T-helper 2 cell (primary cell): ENCODE measurements at regions not wholly inside any gene's neighbourhood (a gene's known extent, or its start where the extent isn't known, plus 50 kb on each side); places are given as distances from the start of the nearest gene placed in this dataset.

Experiments used
- DNase-seq, 5 experiments: peaks; one replicate each; pipeline versions ENCODE4 v3.0.0 to v3.0.0-alpha.2; 2012 to 2022

DNA sequence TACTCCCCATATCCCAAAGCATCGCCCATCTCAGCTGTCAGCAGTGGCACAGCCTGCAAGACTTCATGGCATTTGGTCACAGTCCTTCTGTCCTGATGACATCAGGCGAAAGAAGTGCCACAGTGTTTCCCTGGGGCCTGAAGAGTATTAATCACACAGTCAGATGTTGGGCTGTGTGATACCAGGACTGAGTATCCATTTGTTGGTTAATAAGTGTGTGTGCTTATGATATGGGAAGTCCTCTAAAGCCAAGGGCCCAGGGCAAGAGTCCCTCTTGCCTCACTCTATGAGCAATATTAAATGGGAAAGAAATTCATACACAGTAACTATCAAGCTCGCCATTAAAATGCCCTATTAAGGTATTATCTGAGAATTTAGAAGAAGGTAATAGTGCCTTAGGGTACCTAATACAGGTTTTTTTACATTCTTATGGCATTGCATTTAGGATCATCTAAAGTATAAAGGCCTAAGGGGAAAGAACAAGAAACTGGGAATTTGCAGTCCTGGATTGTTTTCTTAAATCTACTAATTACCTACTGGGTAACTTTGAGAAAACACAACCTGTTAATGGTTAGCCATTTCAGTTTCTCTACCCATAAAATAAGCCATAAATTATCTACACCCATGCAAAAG, 204.1 kb upstream of the PREP start:
- DNase-seq, result no peak

DNA sequence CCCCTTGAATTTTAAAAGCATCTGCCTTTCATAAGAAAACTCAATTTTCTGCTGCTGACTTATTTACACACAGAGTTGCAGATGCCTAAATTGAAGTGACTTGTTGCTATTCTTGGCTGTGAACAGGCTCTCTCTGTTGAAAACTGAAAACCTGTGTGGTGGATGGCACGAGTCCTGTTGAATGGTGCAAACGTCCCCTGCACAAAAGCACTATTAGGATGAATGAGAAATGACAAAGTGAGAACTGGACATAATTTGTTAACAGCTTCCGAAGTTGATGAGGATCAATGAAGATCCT, 201.7 kb upstream of the PREP start:
- DNase-seq, result no peak

DNA sequence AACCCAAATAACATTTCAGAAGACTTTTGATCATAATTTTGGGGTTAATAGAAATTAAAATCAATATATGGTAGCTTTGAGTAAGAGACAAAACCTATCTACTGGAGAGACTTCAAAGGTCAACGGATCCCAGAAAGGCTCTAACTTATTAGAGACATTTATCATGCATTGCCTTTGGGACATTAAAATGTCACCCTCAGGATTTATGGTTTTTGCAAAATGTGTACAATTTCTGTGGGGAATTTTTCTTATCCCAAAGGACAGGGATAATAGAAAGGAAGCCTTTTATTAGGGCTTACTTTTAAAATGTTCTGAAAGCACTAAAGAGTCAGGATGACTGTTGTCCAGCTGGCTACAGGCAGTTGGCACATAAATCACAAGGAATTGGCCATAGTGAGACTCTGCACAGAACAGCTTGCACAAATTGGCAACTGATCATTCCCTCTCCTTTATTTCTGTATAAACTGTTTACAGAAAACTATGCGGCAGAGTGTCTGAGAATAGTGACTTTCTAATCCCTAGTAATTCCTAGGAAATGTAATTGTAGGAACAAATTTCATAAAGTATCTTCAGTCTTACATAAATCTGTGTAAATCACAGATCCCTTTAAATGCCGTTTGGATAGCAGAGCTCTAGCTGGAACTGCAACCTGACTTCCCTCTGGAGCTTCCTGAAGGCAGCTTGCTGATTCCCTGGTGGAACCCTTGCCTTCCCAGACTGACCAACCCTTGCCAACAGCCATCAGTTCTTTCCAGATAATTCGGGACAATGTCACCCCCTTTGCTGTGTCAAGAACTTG, 201.1 kb upstream of the PREP start:
- DNase-seq, result no peak

DNA sequence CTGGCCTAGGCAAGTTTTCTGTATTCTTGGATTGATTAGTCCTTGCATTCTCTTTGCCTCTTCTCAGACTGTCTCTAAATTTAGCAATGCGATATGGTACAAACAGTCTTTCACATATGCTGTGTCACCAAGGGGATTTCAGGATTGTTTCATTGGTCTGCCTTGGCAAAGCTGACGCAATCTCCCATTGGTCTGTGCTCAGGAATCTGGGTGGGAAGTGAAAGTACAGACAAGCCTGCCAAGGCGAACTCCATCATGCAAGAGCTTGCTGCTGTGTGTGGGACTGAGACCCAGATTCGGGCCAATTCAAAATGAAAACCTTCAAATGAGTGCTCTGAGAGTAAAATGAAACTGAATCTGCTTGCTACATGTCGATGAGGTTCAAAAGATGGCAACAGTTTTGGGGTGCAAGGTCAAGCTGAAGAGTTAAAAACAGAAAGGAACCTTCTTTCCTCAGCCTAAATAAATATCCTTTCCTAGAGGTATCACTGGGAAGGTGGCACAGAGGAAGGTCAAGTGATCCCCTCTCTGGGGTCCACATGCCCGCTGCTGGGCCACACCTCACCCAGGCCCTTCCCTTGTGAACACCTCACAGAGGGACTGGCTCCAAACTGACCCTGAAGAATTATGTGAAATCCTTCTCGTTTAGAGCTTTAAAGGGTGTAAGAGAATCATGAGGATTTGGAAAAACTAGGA, 198.8 kb upstream of the PREP start:
- DNase-seq, result peak in 3 of 5 experiments; percentile 4 to 76 (median 7)

DNA sequence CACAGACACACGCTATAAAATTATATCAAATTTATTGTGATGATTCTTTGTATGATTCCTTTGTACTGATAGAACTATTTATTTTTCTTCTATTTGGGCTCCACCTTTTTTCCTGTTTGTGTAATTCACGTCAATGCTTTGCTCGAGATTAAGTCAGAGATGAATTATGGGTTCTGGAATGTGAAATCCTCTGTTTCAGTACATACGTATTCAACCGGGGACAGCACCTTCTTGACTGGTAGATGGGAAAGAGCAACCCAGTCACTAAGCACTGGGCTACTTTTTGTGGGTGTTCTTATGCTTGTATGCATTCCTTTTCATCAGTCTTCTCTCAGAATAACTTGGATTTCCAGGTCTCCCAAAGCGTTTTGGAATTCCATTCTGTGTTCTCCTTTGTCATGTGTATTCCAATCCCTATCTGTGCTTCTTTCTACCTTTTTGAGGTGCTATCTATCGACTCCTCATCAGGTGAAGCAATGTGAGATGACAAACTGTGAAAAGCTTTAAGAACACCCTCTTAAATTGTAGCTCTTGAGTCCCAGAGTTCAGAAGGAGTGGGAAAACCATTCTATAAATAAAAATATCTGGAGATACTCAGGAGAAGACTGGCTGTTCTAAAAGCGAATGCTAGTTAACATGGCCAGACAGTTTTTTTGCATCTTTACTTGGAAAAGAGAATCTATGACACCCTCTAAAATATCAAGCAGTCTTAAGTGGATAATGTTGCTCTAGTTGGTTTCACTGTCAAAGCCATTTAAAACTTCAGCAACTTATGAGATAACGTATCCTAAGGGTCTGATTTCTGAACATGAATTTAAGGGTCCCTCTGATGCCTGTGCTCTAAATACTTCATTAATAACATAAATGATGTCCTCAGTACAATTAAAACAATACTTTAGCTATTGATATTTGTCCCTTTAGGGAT, 197.7 kb upstream of the PREP start:
- DNase-seq, result no peak

DNA sequence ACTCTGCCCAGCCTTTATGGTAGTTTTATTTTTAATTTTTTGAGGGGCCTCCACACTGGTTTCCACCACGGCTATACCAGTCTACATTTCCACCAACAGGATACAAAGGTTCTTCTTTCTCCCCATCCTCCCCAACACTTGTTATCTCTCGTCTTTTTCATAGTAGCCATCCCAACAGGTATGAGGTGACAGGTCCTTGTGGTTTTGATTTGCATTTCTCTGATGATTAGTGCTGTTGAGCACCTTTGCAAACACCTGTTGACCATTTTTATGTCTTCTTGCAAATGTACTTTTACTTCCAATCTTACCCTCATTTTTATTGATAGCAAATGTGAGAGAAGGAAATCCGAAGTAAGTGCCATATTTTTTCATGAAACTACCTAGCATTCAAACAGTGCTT, 195.4 kb upstream of the PREP start:
- no peak for DNase-seq

DNA sequence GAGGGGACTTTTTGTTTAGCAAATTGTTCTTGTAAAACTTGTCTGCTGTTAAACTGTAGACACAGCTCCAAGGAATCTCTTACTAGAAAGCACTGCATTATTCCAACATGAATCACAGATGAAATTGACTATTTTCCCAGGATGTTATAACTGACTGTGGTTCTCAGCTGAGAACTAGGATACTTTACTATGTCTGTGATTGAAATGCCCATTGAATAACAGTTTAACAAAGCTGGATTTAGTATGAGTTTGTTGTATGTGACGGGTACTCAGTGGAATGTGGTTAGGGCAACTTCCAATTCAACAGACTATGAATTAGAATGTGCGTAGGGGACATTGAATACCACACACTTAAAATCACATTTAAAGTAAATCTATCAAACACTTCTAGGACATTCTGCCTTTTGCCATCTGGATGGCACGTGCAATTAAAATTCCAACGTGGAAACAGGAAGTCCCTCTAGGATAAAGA, 193.4 kb upstream of the PREP start:
- DNase-seq, result no peak

DNA sequence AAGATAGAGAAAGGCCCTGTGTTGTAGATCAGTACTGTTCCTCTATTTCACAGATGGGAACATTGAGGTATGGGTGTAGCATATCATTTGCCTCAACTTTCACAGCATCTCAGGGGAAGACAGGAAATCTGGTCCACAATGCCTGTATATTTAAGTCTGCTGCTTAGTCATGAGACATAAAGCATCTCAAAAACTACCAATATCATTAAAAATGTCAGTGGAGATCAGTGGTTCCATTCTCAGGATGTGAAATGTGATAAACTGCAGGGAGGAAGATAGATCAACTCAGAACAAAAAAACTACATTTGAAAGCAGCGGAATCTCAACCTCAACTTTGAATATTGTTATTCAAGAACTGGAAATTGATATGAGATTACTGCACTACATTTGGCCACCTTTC, 192.9 kb upstream of the PREP start:
- DNase-seq, result no peak

DNA sequence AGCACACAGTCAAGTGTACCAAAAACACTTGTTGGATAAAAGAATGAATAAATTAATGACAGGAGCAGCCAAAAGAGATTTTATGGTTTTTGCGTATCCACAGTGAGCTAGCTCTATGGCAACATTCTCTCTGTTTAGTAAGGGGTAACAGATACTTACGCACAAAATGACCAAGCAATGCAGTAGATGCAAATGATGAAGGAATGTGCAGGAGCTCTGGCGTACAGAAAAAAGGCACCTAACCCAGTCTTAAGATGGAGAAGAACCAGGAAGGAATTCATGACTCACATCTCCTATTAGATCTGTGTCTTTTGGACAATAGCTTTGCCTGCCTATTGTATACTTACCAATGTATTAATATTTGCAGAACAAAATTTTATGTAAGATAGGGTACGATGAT, 191.9 kb upstream of the PREP start:
- DNase-seq, result no peak

DNA sequence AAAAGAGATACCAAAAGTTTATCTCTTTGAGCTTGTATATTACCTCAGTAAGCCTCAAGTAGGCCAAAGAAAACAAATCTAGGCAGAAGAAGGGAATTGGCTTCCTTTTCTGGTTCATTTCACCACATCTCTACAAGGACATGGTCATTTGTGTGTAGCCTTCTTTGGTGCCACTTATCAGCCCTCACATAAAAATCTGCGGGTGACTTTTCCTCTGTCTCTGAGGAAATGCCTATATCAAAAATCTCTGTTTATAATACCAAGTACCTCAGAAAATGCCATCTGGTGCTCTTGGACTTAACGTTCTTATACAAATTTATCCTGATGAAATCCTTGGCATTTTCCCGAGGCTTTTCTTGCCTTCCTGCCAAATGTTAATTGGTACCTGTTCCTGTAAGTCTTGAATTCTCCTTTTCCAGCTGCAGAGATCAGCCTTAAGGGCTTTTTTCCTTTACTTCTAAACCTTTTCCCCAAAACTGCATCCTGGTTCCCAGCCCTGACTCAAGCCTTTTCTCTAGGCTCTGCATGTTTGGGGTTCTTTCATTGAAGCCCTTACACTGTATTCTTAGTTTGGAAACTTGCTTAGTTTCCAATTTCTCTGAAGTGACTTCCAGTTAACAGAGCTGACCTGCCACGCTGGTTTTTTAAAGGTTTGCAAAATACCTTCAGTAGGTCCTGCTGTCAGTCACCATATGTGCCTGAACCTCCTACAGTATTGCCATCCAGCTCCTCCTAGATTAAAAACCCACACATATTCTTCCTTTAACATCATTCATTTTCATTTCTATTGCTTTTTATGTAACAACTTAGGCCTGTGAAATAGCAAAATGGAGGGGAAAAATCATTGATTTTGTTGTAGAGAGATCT, 191.2 kb upstream of the PREP start:
- no peak for DNase-seq

DNA sequence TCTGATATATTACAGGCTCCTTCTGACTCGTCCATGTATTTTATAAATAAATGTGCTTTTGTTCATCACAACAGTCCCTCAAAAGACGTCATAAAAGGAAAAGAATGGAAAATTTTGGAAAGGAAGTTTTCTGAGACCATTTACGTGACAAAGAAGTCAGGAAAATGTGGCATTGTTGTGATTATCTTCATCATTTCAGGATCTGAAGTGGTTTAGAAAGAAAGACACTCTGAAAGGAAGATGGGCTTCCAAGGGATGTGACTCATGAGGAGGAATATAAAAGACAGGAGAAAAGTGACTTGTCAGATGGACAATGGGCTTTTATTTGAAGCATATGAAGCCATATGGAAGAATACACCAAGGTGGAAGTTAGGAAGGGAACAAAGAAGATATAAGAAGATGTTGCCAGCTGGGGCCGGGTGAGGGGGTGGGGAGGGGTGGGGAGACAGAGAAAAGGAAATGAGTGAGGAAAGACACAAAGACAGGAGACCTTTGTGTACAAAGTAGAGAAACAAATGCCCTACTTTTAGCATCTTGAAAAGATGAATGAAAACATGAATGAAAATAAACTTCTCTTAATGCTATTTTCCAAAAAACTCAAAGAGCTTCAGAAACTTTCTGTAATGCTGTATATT, 190.3 kb upstream of the PREP start:
- no peak for DNase-seq

DNA sequence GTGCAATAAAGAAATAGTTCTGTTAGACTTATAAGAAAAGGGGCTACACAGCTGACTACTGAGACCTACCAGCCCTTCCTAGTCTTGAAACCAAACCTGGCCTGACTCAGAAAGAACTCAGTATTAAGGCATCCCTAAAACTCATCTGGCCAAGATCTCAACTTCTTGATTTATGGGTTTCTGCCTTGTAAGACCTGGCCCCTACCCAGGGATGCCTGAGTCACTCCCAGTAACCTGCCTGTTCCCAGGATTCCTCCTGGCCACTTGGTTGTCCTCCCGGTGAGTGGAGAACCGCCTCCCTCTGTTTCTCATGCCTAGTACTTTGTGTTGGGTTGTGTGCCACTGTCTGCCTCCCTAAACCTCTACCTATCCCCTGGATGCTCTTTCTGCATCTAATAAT, 189.4 kb upstream of the PREP start:
- peak in 1 of 5 experiments; percentile 34 for DNase-seq

DNA sequence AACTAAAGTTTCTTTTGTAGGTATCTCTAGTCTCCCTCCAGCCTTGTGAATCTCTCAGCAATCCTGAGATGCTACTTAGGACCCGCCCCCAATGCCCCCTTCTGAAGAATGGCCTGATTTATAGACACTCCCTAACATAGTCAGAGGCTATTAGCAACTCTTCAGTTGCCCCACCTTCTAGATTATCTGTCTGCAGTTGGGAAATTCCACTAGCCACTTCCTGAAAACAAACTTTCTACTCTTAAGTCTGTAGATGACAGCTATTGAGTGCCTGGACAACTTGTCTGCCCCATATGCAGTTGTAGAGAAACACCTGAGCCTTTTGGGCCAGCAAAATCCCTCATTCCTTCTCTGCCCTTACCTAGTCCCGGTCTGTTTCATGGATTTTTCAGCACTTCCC, 188.2 kb upstream of the PREP start:
- DNase-seq, result peak in 1 of 5 experiments; percentile 85

DNA sequence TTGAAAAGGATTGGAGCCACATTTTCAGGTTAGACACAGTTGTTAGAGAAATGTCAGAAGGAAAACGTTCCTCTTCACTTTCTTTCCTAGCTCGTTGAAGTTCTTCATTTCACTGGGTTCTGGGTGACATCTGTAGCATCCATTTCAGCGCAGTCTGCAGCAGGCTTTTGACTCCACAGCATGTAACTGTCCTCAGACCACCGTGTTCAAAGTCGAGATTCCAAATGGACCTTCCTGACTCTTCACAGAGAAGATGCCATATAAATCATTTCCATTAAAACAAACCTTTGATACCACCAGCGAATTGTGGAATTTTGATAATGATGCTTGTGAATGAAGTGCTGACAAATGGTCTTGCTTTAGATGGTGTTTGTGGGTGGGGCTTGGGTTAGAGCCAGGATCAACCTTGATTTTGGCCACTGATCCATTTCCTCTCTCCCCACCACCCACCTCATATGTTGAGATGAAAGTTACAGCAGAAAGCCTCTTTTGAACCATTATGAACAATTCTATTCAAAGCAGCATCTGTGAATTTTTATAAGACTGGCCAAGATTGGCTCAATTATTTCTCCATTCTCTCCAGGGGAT, 185.3 kb upstream of the PREP start:
- no peak for DNase-seq

DNA sequence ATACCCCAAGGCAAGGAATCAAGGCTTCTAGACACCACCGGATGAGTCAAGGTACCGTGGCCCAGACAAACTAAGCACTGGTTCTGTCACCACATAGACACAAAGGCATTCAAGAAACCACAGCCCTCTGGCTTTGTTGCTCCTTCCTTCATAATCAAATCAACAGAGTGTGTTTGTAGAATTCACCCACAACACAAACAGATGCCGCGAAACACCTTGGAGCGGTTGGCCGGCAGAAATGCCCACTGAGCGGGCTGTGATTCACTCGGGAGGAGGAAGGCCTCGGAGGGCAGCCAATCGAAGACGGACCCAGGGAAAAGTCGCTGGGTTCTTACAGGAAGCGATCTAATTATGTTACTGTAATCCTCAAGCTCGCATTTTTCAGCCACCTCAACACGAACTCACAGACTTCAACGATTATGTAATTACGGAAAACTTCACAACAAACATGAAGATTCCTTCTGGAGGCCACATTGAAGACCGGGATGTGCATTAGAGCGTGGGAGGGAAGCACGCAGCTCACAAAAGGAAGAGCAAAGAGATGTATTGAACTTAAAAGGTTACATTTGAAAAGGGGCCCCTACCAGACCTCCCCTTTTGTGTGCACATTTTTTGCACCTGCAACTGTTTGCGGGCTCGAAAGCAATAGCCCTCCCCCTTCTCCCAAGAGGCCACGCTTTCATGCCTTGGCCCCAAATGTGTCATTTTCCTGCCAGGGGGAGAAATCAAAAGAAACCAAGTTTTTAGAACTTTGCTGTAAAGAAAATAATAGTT, 184.7 kb upstream of the PREP start:
- DNase-seq, result peak in 2 of 5 experiments; percentile 25 to 47

DNA sequence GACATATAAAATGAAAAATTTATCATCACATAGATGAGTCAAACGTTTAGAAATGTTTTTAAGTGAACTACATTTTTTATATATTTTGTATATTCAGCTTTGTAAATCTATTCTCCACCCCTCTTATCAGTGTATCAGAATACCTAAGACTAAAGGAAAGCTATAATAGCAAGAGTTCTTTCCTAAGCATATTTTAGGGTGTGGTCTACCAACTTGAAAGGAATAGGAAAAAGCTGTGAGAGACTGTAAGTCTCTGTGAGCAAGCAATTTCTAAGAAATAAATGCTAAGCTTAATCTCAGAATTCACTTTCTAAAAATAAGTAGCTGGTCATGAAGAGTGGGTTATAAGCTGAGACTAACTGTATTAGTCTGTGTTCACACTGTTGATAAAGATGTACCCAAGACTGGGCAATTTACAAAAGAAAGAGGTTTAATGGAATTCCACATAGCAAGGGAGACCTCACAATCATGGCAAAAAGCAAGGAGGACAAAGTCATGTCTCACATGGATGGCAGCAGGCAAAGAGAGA, 175.4 kb upstream of the PREP start:
- no peak for DNase-seq

DNA sequence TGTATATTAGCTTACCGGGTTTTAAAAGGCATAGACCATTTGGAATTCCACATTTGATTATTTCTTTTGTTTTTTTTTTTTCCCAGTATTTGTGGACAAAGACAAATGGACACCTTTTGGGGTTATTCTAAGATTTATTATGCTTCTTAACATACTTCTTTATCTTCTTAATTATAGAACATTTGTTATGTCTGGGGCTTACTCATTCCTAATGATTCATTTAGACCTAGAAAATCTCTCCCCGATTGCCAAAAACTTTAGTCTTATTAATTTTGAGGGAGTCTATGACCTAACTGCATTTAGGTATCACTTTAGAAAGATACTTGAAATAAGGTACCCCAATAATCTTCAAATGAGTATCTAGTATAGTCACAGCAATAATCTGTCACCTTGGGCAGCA, 170.7 kb upstream of the PREP start:
- DNase-seq, result no peak

DNA sequence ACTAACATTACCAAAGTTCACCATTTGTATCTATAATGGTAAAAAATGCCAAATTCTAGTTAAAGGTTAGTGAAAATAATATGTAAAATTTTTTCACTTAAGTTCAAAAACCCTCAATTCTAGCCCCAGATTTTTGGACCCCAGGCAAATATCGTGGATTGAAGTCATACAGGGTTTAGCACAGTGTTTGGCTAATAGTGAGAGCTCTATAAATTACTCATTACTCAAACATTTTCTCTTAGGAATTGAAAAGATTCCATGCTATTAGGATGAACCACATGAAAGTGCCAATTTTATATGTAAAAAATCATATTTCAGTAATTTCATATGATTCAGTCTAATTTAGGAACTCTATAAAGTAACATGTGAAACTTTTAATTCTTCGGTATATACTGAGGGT, 170.3 kb upstream of the PREP start:
- DNase-seq, result no peak

DNA sequence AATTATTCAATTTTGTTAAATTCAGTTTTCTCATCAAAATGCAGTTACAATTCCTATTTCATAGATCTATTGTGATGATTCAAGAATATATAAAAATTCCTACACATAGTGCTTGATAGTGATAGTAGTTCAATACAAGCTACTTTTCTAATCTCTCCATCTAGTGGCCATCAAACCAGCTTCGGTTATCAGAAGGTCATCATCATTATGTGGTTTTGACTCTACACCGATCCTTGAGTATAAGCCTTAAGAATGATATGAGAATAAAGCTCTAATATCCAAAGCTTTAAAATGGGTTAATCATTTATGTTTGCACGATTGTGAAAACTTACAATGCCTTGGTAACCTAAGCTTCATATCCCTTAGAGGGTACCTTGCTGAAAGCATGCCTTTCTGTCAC, 167.5 kb upstream of the PREP start:
- DNase-seq, result peak in 1 of 5 experiments; percentile 61

DNA sequence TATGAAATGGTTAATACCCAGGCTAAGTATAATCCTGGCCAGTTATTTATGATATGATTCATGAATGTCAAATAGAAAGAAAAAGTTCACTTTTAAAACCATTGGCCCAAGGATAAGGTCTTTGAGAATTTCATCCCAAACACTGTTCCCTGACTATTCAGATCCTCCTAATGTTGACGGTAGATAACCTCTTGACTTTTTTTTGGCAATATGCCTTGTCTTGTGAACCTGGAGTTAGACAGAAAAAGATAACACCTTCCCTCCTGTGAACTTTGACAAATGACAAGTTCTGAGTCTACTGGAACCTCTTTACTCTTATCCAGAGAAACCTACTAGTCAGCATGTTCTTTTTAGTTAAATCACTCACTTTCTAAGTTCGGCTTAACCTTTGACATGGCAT, 166.8 kb upstream of the PREP start:
- no peak for DNase-seq
